ENCODE measurements at regions not wholly inside any gene's neighbourhood (a gene's known extent, or its start where the extent isn't known, plus 50 kb on each side); places are given as distances from the start of the nearest gene placed in this dataset.

DNA sequence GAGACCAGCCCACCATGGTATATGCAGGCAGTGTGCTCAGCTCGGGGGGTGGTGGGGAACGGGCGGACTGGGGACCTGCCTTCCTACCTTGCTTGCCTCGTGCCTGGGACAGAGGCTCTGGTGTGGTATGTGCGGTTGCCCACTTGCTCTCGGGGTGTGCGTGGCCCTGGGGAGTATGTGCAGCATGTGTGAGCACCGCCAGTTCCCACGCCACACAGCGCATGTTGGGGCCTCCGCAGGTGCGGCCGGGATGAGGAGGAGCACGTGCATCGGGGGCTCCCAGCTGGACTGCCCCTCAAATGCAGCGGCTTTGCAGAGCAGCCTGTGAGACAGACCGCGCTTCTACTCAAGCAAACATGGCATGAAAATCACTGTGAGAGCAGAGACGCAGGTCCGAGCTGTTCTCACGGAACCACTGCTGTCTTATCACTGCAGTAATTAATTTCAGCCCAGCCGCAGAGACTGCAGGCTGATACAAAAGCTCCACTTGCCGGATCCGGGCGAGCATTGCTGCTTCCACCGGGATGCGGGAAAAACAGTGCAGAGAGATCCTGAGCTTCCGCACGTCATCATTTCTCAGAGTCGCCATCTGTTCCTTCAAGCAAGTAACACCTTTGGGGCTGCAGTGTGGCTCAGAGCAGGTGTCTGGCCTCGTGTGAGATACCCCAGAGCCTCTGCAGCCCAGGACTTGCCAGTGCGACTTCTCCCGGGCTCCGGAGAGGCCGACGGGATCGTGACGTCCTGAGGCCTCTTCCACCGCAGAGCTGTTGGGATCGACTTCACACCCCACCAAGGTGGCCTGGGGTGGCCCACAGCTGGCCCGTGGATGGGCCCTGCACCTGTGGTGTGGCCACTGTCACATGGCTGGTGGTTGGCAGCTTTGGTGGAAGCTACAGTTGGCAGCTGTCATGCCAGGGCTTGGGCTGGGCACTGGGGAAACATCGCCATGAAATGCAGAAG lies 92.6 kb upstream of the ACTRT2 start:
- H3K9me3 ChIP-seq (ENCODE audit: control insufficient read depth, insufficient read depth, low read length), result no peaks in the 10 kb centered on the region
- H3K27ac ChIP-seq (ENCODE audit: low read depth, low read length), result no peak overlapping the region
- H3K27me3 ChIP-seq (ENCODE audit: control insufficient read depth, low read length), result no peaks in the 10 kb centered on the region
- no peak overlapping the region for H3K4me2 ChIP-seq (ENCODE audit: low read length)
- no peaks in the 10 kb centered on the region for H3F3A ChIP-seq (ENCODE audit: control insufficient read depth, insufficient read depth)
- no peaks in the 10 kb centered on the region for H3K4me1 ChIP-seq (ENCODE audit: control insufficient read depth, low read length)
- H3K79me2 ChIP-seq (ENCODE audit: control insufficient read depth, low read length), result no peaks in the 10 kb centered on the region
- no peak for TF ChIP-seq EZH2phosphoT487 (IDR thresholded peaks at IDR 0.05; ENCODE audit: borderline replicate concordance, low read length)
- TF ChIP-seq, protein P1, sequence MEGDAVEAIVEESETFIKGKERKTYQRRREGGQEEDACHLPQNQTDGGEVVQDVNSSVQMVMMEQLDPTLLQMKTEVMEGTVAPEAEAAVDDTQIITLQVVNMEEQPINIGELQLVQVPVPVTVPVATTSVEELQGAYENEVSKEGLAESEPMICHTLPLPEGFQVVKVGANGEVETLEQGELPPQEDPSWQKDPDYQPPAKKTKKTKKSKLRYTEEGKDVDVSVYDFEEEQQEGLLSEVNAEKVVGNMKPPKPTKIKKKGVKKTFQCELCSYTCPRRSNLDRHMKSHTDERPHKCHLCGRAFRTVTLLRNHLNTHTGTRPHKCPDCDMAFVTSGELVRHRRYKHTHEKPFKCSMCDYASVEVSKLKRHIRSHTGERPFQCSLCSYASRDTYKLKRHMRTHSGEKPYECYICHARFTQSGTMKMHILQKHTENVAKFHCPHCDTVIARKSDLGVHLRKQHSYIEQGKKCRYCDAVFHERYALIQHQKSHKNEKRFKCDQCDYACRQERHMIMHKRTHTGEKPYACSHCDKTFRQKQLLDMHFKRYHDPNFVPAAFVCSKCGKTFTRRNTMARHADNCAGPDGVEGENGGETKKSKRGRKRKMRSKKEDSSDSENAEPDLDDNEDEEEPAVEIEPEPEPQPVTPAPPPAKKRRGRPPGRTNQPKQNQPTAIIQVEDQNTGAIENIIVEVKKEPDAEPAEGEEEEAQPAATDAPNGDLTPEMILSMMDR (IDR thresholded peaks at IDR 0.05; ENCODE audit: low read depth, low read length, poor library complexity, severe bottlenecking), result no peak
- no peaks in the 10 kb centered on the region for H3K9me2 ChIP-seq (replicated peaks; ENCODE audit: control insufficient read depth, low read length)
- H3K4me3 ChIP-seq (ENCODE audit: low read length), result no peak overlapping the region
- no peaks in the 10 kb centered on the region for H4K20me1 ChIP-seq (ENCODE audit: control insufficient read depth, insufficient read depth, low read depth, low read length)
- no peaks in the 10 kb centered on the region for H3K36me3 ChIP-seq (ENCODE audit: control insufficient read depth, low read length)

DNA sequence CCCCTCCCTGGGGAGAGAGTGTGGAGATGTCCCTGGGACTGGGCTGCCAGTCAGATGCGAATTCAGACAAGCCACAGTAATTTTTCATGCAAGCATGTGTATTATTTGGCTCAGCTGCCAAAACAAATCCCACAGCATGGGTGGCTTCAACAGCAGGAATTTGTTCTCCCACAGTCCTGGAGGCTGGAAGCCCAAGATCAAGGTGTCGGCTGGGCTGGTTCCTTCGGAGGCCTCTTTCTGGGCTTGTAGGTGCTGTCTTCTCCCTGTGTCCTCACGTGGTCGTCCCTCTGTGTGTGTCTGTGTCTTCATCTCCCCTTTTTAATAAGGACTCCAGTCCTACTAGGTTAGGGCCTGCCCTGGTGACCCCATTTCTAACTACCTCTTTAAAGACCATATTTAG lies 91.9 kb upstream of the ACTRT2 start:
- no peak for TF ChIP-seq EZH2phosphoT487 (IDR thresholded peaks at IDR 0.05; ENCODE audit: borderline replicate concordance, low read length)
- TF ChIP-seq, protein P1 (IDR thresholded peaks at IDR 0.05; ENCODE audit: low read depth, low read length, poor library complexity, severe bottlenecking), result no peak
- Histone ChIP-seq H3F3A (ENCODE audit: control insufficient read depth, insufficient read depth) (no peaks in the 10 kb centered on the region), H3K9me2 (replicated peaks; ENCODE audit: control insufficient read depth, low read length) (no peaks in the 10 kb centered on the region), H3K4me2 (ENCODE audit: low read length) (no peak overlapping the region), H4K20me1 (ENCODE audit: control insufficient read depth, insufficient read depth, low read depth, low read length) (no peaks in the 10 kb centered on the region), H3K27ac (ENCODE audit: low read depth, low read length) (no peak overlapping the region), H3K9me3 (ENCODE audit: control insufficient read depth, insufficient read depth, low read length) (no peaks in the 10 kb centered on the region), H3K79me2 (ENCODE audit: control insufficient read depth, low read length) (no peaks in the 10 kb centered on the region), H3K36me3 (ENCODE audit: control insufficient read depth, low read length) (no peaks in the 10 kb centered on the region), H3K4me1 (ENCODE audit: control insufficient read depth, low read length) (no peaks in the 10 kb centered on the region), H3K4me3 (ENCODE audit: low read length) (no peak overlapping the region), H3K27me3 (ENCODE audit: control insufficient read depth, low read length) (no peaks in the 10 kb centered on the region)

DNA sequence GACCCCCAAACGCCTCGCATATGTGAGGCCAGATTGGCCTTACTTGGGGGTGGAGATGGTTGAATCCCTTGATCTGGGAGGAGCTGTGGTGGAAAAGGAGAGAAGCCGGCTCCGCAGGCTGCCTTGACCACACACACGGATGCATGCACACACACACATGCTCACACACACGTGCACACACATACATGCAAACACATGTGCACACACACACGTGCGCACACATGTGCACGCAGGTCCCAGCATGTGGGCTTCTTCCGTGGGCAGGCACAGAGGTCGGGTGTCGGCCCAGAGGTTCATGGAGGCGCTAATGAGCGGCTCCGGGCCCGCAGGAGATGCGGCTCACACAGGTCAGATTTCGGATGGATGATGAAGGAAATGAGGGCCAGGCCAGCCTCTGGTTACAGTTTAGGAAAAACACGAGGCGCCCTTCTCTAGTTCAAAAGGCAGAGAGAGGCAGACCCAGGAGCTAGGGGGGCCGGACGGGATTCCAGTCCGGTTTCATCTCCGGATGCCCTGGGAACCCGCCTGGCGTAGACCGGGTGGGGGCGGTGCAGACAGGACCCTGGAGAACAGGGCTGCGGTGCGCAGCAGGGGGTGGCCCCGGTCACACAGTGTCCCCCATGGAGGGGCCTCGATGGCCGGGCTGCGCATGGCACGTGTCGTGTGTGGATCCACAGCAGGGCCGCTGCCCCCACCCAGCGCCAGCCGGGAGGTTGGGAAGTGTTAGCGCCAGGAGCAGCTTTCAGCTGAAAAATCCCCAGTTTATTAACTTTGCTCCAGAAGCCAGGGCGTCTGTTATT lies 91.1 kb upstream of the ACTRT2 start:
- Histone ChIP-seq H4K20me1 (ENCODE audit: control insufficient read depth, insufficient read depth, low read depth, low read length) (no peaks in the 10 kb centered on the region), H3K79me2 (ENCODE audit: control insufficient read depth, low read length) (no peaks in the 10 kb centered on the region), H3K27me3 (ENCODE audit: control insufficient read depth, low read length) (no peaks in the 10 kb centered on the region), H3K4me2 (ENCODE audit: low read length) (no peak overlapping the region), H3K4me3 (ENCODE audit: low read length) (no peak overlapping the region), H3K36me3 (ENCODE audit: control insufficient read depth, low read length) (no peaks in the 10 kb centered on the region), H3K9me2 (replicated peaks; ENCODE audit: control insufficient read depth, low read length) (no peaks in the 10 kb centered on the region), H3K27ac (ENCODE audit: low read depth, low read length) (no peak overlapping the region), H3F3A (ENCODE audit: control insufficient read depth, insufficient read depth) (no peaks in the 10 kb centered on the region), H3K9me3 (ENCODE audit: control insufficient read depth, insufficient read depth, low read length) (no peaks in the 10 kb centered on the region), H3K4me1 (ENCODE audit: control insufficient read depth, low read length) (no peaks in the 10 kb centered on the region)
- TF ChIP-seq, protein P1 (IDR thresholded peaks at IDR 0.05; ENCODE audit: low read depth, low read length, poor library complexity, severe bottlenecking), result no peak
- no peak for TF ChIP-seq EZH2phosphoT487 (IDR thresholded peaks at IDR 0.05; ENCODE audit: borderline replicate concordance, low read length)

Data from DOHH2 (cell line).